ENCODE measurements at regions not wholly inside any gene's neighbourhood (a gene's known extent, or its start where the extent isn't known, plus 50 kb on each side); places are given as distances from the start of the nearest gene placed in this dataset.
A peak's percentile ranks its signal among the peaks of the same experiment; 100 is the strongest.

GRCh38 chr5:21195145-21195544, 1207.1 kb upstream of the CDH18 start:
- Histone ChIP-seq H3K36me3 (ENCODE audit: control insufficient read depth in 2 of 2, extremely low read depth in 1 of 2, insufficient read depth in 2 of 2, low read length in 2 of 2) (no peaks in the 10 kb centered on the region), H4K20me1 (replicated peaks; ENCODE audit: control insufficient read depth, extremely low read depth, insufficient read depth, low read length) (no peaks in the 10 kb centered on the region), H3K9ac (replicated peaks; ENCODE audit: extremely low read depth, insufficient read depth, low read length) (no peak overlapping the region), H3K4me2 (ENCODE audit: insufficient read depth, low read length) (no peak overlapping the region), H3K9me1 (replicated peaks; ENCODE audit: control insufficient read depth, extremely low read depth, insufficient read depth, low read length) (no peaks in the 10 kb centered on the region), H3K79me2 (ENCODE audit: control insufficient read depth, insufficient read depth, low read length) (no peaks in the 10 kb centered on the region), H2AFZ (ENCODE audit: low read depth, low read length) (no peak overlapping the region), H3K27ac (ENCODE audit: insufficient read depth, low read depth, low read length) (no peak overlapping the region), H3K4me1 (ENCODE audit: control insufficient read depth, extremely low read depth, insufficient read depth, low read length) (peaks cover 3% of the 10 kb centered on the region), H3K27me3 (ENCODE audit: control insufficient read depth in 2 of 2, insufficient read depth in 2 of 2, low read length in 2 of 2) (no peaks in the 10 kb centered on the region), H3K9me3 (replicated peaks; ENCODE audit: control insufficient read depth, insufficient read depth, low read length) (no peaks in the 10 kb centered on the region), H3K4me3 (replicated peaks in 1 of 3; ENCODE audit: insufficient read depth in 1 of 3, low read depth in 1 of 3, low read length in 3 of 3) (no peak overlapping the region)
- ChIA-PET CTCF (no interaction called here), POLR2A (no interaction called here)
- no peak for DNase-seq (ENCODE audit: low read depth, low spot score)
- dilution Hi-C loops (cut with MboI; ENCODE audit: extremely low pct_ligation_motif_present, low sequenced_read_pairs): no loop called here
- TF ChIP-seq MYC (IDR thresholded peaks at IDR 0.05; ENCODE audit: low read depth, low read length) (no peak), GATA2 (IDR thresholded peaks at IDR 0.05; ENCODE audit: insufficient read depth, insufficient read length, low read depth, low read length) (no peak), FOS (IDR thresholded peaks at IDR 0.05; ENCODE audit: borderline replicate concordance, insufficient read depth, low read length) (peak; percentile 14), MAX (IDR thresholded peaks at IDR 0.05; ENCODE audit: insufficient read depth, insufficient read length) (no peak)
- intact Hi-C loops (cut with micrococcal nuclease): no loop called here
- no TSS peak for BruUV-seq (replicated peaks)
- FAIRE-seq: peak; percentile 8

- H3K4me2 ChIP-seq (ENCODE audit: insufficient read depth, low read length): no peak overlapping the region
- H2AFZ ChIP-seq (ENCODE audit: low read depth, low read length): no peak overlapping the region
- H3K27me3 ChIP-seq (ENCODE audit: control insufficient read depth in 2 of 2, insufficient read depth in 2 of 2, low read length in 2 of 2): no peaks in the 10 kb centered on the region
- H3K27ac ChIP-seq (ENCODE audit: insufficient read depth, low read depth, low read length): no peak overlapping the region
- ChIA-PET POLR2A (no interaction called here), CTCF (no interaction called here)
- H3K9me3 ChIP-seq (replicated peaks; ENCODE audit: control insufficient read depth, insufficient read depth, low read length): no peaks in the 10 kb centered on the region
- H3K36me3 ChIP-seq (ENCODE audit: control insufficient read depth in 2 of 2, extremely low read depth in 1 of 2, insufficient read depth in 2 of 2, low read length in 2 of 2): no peaks in the 10 kb centered on the region
- BruUV-seq (replicated peaks): no TSS peak
- H3K9me1 ChIP-seq (replicated peaks; ENCODE audit: control insufficient read depth, extremely low read depth, insufficient read depth, low read length): no peaks in the 10 kb centered on the region
- DNase-seq (ENCODE audit: low read depth, low spot score): no peak
- H3K9ac ChIP-seq (replicated peaks; ENCODE audit: extremely low read depth, insufficient read depth, low read length): no peak overlapping the region
- FAIRE-seq: no peak
- no peak overlapping the region for H3K4me3 ChIP-seq (replicated peaks in 1 of 3; ENCODE audit: insufficient read depth in 1 of 3, low read depth in 1 of 3, low read length in 3 of 3)
- H4K20me1 ChIP-seq (replicated peaks; ENCODE audit: control insufficient read depth, extremely low read depth, insufficient read depth, low read length): no peaks in the 10 kb centered on the region
- no peaks in the 10 kb centered on the region for H3K79me2 ChIP-seq (ENCODE audit: control insufficient read depth, insufficient read depth, low read length)
- no peak for TF ChIP-seq CTCF (IDR thresholded peaks at IDR 0.05; ENCODE audit: extremely low read depth in 1 of 2, insufficient read depth in 1 of 2, low read depth in 1 of 2, low read length in 2 of 2)
- no peak for TF ChIP-seq GATA2 (IDR thresholded peaks at IDR 0.05; ENCODE audit: insufficient read depth, insufficient read length, low read depth, low read length)
- TF ChIP-seq JUN (IDR thresholded peaks at IDR 0.05; ENCODE audit: borderline replicate concordance, insufficient read depth, insufficient read length, low read depth): no peak
- no peak for TF ChIP-seq POLR2A (IDR thresholded peaks at IDR 0.05; ENCODE audit: low read depth, low read length)
- no peak for TF ChIP-seq MYC (IDR thresholded peaks at IDR 0.05; ENCODE audit: low read depth, low read length)
- no peak for TF ChIP-seq MAX (IDR thresholded peaks at IDR 0.05; ENCODE audit: insufficient read depth, insufficient read length)
- TF ChIP-seq EZH2 (IDR thresholded peaks at IDR 0.05; ENCODE audit: borderline replicate concordance, low read depth, low read length, severe bottlenecking): no peak
- no peak for TF ChIP-seq POLR2AphosphoS5 (IDR thresholded peaks at IDR 0.05; ENCODE audit: insufficient read depth, low read depth, low read length)
- no peak for TF ChIP-seq FOS (IDR thresholded peaks at IDR 0.05; ENCODE audit: borderline replicate concordance, insufficient read depth, low read length)
- intact Hi-C loops (cut with micrococcal nuclease): no loop called here
- H3K4me1 ChIP-seq (ENCODE audit: control insufficient read depth, extremely low read depth, insufficient read depth, low read length): peaks cover 9% of the 10 kb centered on the region
- dilution Hi-C loops (cut with MboI; ENCODE audit: extremely low pct_ligation_motif_present, low sequenced_read_pairs): no loop called here
Measured at GRCh38 chr5:21185536-21185935, 1197.5 kb upstream of the CDH18 start.

All from endothelial cell of umbilical vein (primary cell).